ENCODE measurements at regions not wholly inside any gene's neighbourhood (a gene's known extent, or its start where the extent isn't known, plus 50 kb on each side); places are given as distances from the start of the nearest gene placed in this dataset.

DNA sequence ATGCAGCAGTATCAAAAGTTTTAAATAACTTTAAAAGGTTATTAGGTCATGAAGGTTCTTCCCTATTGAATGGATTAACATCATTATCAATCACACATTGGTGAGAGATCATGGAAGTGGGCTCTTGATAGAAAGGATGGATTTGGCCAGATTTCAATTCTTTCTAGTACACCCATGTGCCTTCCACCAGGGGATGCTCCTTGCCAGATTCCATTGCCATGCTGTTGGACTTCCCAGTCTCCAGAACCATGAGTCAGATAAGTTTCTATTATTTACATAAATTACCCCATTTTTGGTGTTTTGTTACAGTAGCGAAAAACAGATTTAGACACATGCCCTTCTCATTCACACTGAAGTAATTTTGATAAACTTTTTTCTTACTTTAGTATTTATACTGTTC, 1010.6 kb upstream of the C9orf72 start (continued):
- TF ChIP-seq YBX1 (IDR thresholded peaks at IDR 0.05) (no peak), YY1 (IDR thresholded peaks at IDR 0.05; ENCODE audit: low read depth, low read length) (no peak), SPI1 (IDR thresholded peaks at IDR 0.05; ENCODE audit: borderline replicate concordance, insufficient read depth, low read depth, low read length) (no peak)
- TF ChIP-seq, protein P1, sequence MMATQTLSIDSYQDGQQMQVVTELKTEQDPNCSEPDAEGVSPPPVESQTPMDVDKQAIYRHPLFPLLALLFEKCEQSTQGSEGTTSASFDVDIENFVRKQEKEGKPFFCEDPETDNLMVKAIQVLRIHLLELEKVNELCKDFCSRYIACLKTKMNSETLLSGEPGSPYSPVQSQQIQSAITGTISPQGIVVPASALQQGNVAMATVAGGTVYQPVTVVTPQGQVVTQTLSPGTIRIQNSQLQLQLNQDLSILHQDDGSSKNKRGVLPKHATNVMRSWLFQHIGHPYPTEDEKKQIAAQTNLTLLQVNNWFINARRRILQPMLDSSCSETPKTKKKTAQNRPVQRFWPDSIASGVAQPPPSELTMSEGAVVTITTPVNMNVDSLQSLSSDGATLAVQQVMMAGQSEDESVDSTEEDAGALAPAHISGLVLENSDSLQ (IDR thresholded peaks at IDR 0.05) = no peak

DNA sequence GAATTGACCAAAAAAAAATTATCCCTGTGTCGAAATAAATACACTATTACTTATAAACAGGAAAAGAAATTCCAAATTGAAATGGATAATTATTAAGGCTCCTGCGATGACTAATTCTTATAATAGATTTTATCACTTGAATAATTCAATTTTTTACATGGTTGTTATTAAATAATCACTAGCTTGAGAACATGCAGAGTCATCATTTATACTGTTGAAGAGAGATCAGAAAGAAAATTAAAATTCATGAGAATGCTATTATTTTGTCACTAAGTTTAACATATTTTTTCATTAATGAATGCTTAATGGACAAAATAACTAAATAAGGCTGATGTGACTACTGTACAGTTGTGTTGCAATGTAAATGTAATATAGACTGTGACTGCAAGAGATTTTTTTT, 1011.3 kb upstream of the C9orf72 start:
- H3K9ac ChIP-seq (ENCODE audit: control insufficient read depth, insufficient read depth, low read length) = no peak overlapping the region
- no peak overlapping the region for H3K4me3 ChIP-seq
- DNase-seq (ENCODE audit: low read depth, low spot score) (no peak), FAIRE-seq (no peak), ATAC-seq (no peak)
- intact Hi-C loops (cut with micrococcal nuclease; ENCODE audit: unreplicated experiment) = no loop called here
- TF ChIP-seq NFYB (IDR thresholded peaks at IDR 0.05; ENCODE audit: insufficient read depth, low read depth, low read length) = no peak
- TF ChIP-seq BACH1 (IDR thresholded peaks at IDR 0.05; ENCODE audit: borderline replicate concordance) = no peak
- TF ChIP-seq NR2C2 (IDR thresholded peaks at IDR 0.05; ENCODE audit: borderline replicate concordance, control insufficient read depth, insufficient read length, low read depth) = no peak
- TF ChIP-seq POU2F2 (IDR thresholded peaks at IDR 0.05; ENCODE audit: borderline replicate concordance, low read depth, low read length) = no peak
- BruUV-seq (replicated peaks) = no TSS peak
- SMC1A ChIA-PET (ENCODE audit: uncharacterized antibody, unreplicated experiment) = no interaction called here
- 5% methylated on average over 2 of the region's 2 CpGs for WGBS (ENCODE audit: insufficient coverage, insufficient replicate concordance, low lambda C conversion rate, missing lambda C conversion rate)
- H3K27ac ChIP-seq (ENCODE audit: control insufficient read depth, insufficient read depth) = no peak overlapping the region
- H3K9me3 ChIP-seq (replicated peaks; ENCODE audit: control insufficient read depth, insufficient read depth, low read length) = no peaks in the 10 kb centered on the region
- H2AFZ ChIP-seq (ENCODE audit: control insufficient read depth, low read depth, low read length) = no peak overlapping the region
- H3K36me3 ChIP-seq (ENCODE audit: control insufficient read depth in 2 of 2, insufficient read depth in 2 of 2, low read length in 1 of 2) = no peaks in the 10 kb centered on the region
- CTCF ChIA-PET = no interaction called here
- no peak overlapping the region for H3K4me2 ChIP-seq (ENCODE audit: control insufficient read depth, insufficient read depth)
- in situ Hi-C loops (cut with MboI) = no loop called here
- H4K20me1 ChIP-seq (ENCODE audit: control insufficient read depth, insufficient read depth) = no peaks in the 10 kb centered on the region
- no peaks in the 10 kb centered on the region for H3K79me2 ChIP-seq (ENCODE audit: control insufficient read depth, insufficient read depth, low read length)
- H3K4me1 ChIP-seq (ENCODE audit: control insufficient read depth, insufficient read depth, low read length) = no peaks in the 10 kb centered on the region
- no peaks in the 10 kb centered on the region for H3K27me3 ChIP-seq (replicated peaks in 1 of 2; ENCODE audit: control insufficient read depth in 2 of 2, insufficient read depth in 2 of 2, low read length in 1 of 2)
- RAD21 ChIA-PET (ENCODE audit: unreplicated experiment) = no interaction called here
- POLR2A ChIA-PET = no interaction called here
